ENCODE measurements at regions not wholly inside any gene's neighbourhood (a gene's known extent, or its start where the extent isn't known, plus 50 kb on each side); places are given as distances from the start of the nearest gene placed in this dataset.

DNA sequence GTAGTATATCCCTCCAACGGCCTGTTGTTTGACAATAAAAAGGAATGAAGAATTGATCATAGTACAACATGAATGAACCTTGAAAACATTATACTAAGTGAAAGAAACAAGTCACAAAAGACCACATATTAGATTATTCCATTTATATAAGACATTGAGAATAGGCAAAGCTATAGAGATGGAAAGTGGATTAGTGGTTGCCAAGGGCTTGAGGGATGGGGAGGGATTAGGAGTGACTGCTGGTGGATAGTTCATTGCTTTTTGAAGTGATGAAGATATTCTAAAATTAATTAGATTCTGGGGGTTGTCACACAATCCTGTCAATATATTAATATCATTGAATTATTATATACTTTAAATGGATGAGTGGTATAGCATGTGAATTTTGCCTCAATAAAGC lies 142.5 kb upstream of the DPT start (continued):
- TF ChIP-seq, protein P1, sequence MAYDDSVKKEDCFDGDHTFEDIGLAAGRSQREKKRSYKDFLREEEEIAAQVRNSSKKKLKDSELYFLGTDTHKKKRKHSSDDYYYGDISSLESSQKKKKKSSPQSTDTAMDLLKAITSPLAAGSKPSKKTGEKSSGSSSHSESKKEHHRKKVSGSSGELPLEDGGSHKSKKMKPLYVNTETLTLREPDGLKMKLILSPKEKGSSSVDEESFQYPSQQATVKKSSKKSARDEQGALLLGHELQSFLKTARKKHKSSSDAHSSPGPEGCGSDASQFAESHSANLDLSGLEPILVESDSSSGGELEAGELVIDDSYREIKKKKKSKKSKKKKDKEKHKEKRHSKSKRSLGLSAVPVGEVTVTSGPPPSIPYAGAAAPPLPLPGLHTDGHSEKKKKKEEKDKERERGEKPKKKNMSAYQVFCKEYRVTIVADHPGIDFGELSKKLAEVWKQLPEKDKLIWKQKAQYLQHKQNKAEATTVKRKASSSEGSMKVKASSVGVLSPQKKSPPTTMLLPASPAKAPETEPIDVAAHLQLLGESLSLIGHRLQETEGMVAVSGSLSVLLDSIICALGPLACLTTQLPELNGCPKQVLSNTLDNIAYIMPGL (CRISPR knock-in tag; IDR thresholded peaks at IDR 0.05), result no peak
- no peak for TF ChIP-seq FOXJ3 (CRISPR knock-in tag; IDR thresholded peaks at IDR 0.05; ENCODE audit: borderline replicate concordance)
- no peak for TF ChIP-seq FOXK1 (CRISPR knock-in tag; IDR thresholded peaks at IDR 0.05)

DNA sequence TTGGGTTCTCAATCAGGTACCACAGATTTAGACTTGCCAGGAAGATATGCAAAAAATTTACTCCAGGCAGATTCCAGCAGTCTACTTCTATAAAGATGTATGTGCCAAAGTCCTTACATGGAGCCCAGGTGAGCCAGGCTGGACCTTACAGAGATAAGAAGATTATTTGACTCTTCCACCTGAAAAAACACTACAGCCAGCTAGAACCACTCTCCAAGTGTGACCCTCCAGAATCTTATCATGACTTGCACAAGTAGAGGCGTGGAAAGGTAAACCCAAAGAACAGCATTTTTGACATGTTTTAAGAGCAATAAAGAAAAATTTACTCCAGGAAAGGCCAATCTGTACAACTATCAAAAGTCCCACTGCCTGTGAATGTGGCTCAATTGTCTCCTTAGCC lies 146.8 kb upstream of the DPT start:
- H3K27ac Mint-ChIP-seq, result no peak overlapping the region
- DNase-seq (ENCODE audit: low spot score), result no peak
- ATAC-seq, result no peak
- 0 out of 2 replicates have a peak, but pooled peaks cover 3% of the 10 kb centered on the region for H3K4me1 Mint-ChIP-seq
- no peak for TF ChIP-seq ZNF423 (CRISPR knock-in tag; IDR thresholded peaks at IDR 0.05)
- no peak for TF ChIP-seq OVOL2 (CRISPR knock-in tag; IDR thresholded peaks at IDR 0.05; ENCODE audit: borderline replicate concordance)
- TF ChIP-seq, protein P2, sequence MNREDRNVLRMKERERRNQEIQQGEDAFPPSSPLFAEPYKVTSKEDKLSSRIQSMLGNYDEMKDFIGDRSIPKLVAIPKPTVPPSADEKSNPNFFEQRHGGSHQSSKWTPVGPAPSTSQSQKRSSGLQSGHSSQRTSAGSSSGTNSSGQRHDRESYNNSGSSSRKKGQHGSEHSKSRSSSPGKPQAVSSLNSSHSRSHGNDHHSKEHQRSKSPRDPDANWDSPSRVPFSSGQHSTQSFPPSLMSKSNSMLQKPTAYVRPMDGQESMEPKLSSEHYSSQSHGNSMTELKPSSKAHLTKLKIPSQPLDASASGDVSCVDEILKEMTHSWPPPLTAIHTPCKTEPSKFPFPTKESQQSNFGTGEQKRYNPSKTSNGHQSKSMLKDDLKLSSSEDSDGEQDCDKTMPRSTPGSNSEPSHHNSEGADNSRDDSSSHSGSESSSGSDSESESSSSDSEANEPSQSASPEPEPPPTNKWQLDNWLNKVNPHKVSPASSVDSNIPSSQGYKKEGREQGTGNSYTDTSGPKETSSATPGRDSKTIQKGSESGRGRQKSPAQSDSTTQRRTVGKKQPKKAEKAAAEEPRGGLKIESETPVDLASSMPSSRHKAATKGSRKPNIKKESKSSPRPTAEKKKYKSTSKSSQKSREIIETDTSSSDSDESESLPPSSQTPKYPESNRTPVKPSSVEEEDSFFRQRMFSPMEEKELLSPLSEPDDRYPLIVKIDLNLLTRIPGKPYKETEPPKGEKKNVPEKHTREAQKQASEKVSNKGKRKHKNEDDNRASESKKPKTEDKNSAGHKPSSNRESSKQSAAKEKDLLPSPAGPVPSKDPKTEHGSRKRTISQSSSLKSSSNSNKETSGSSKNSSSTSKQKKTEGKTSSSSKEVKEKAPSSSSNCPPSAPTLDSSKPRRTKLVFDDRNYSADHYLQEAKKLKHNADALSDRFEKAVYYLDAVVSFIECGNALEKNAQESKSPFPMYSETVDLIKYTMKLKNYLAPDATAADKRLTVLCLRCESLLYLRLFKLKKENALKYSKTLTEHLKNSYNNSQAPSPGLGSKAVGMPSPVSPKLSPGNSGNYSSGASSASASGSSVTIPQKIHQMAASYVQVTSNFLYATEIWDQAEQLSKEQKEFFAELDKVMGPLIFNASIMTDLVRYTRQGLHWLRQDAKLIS (CRISPR knock-in tag; IDR thresholded peaks at IDR 0.05; ENCODE audit: borderline replicate concordance), result no peak
- TF ChIP-seq ZBTB21 (CRISPR knock-in tag; IDR thresholded peaks at IDR 0.05; ENCODE audit: borderline replicate concordance), result no peak
- TF ChIP-seq, protein P1 (CRISPR knock-in tag; IDR thresholded peaks at IDR 0.05), result no peak
- no peaks in the 10 kb centered on the region for H3K36me3 Mint-ChIP-seq
- H3K4me3 Mint-ChIP-seq, result no peak overlapping the region
- POLR2A ChIA-PET, result no interaction called here
- no peaks in the 10 kb centered on the region for H3K27me3 Mint-ChIP-seq (ENCODE audit: low read depth)
- peaks cover 14% of the 10 kb centered on the region for H3K9me3 Mint-ChIP-seq
- CTCF ChIA-PET, result no interaction called here

DNA sequence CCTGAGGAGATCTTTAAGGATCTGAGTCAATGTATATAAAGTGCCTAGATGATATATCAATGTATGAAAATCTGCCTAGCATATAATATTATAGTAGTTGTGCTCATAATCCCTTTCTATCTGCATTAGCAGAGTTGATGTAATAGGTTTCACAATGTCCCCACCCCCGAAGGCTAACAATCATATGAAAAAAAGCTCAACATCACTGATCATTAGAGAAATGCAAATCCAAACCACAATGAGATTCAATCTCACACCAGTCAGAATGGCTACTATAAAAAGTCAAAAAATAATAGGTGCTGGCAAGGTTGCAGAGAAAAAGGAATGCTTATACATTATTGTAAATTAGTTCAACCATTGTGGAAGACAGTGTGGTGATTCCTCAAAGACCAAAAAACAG lies 147.8 kb upstream of the DPT start:
- CTCF ChIA-PET, result no interaction called here
- Mint-ChIP-seq H3K27me3 (ENCODE audit: low read depth) (no peaks in the 10 kb centered on the region), H3K9me3 (peaks cover 14% of the 10 kb centered on the region), H3K4me1 (peaks cover 8% of the 10 kb centered on the region), H3K4me3 (no peak overlapping the region), H3K27ac (no peak overlapping the region), H3K36me3 (no peaks in the 10 kb centered on the region)
- DNase-seq (ENCODE audit: low spot score), result no peak
- no peak for ATAC-seq
- POLR2A ChIA-PET, result no interaction called here
- TF ChIP-seq GRHL2 (CRISPR knock-in tag; IDR thresholded peaks at IDR 0.05; ENCODE audit: insufficient replicate concordance, severe bottlenecking) (no peak), TP53 (CRISPR knock-in tag; IDR thresholded peaks at IDR 0.05) (no peak), RELA (CRISPR knock-in tag; IDR thresholded peaks at IDR 0.05; ENCODE audit: borderline replicate concordance) (no peak), ZNF121 (CRISPR knock-in tag; IDR thresholded peaks at IDR 0.05) (no peak), MXD4 (CRISPR knock-in tag; IDR thresholded peaks at IDR 0.05; ENCODE audit: borderline replicate concordance) (no peak), ATF1 (CRISPR knock-in tag; IDR thresholded peaks at IDR 0.05) (no peak), ETV6 (CRISPR knock-in tag; IDR thresholded peaks at IDR 0.05) (no peak)
- TF ChIP-seq, protein P3, sequence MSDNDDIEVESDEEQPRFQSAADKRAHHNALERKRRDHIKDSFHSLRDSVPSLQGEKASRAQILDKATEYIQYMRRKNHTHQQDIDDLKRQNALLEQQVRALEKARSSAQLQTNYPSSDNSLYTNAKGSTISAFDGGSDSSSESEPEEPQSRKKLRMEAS (CRISPR knock-in tag; IDR thresholded peaks at IDR 0.05), result no peak
- TF ChIP-seq, protein P4, sequence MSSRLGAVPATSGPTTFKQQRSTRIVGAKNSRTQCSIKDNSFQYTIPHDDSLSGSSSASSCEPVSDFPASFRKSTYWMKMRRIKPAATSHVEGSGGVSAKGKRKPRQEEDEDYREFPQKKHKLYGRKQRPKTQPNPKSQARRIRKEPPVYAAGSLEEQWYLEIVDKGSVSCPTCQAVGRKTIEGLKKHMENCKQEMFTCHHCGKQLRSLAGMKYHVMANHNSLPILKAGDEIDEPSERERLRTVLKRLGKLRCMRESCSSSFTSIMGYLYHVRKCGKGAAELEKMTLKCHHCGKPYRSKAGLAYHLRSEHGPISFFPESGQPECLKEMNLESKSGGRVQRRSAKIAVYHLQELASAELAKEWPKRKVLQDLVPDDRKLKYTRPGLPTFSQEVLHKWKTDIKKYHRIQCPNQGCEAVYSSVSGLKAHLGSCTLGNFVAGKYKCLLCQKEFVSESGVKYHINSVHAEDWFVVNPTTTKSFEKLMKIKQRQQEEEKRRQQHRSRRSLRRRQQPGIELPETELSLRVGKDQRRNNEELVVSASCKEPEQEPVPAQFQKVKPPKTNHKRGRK (CRISPR knock-in tag; IDR thresholded peaks at IDR 0.05; ENCODE audit: borderline replicate concordance), result no peak
- TF ChIP-seq, protein P5, sequence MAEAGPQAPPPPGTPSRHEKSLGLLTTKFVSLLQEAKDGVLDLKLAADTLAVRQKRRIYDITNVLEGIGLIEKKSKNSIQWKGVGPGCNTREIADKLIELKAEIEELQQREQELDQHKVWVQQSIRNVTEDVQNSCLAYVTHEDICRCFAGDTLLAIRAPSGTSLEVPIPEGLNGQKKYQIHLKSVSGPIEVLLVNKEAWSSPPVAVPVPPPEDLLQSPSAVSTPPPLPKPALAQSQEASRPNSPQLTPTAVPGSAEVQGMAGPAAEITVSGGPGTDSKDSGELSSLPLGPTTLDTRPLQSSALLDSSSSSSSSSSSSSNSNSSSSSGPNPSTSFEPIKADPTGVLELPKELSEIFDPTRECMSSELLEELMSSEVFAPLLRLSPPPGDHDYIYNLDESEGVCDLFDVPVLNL (CRISPR knock-in tag; IDR thresholded peaks at IDR 0.05; ENCODE audit: borderline replicate concordance, low read depth), result no peak
- TF ChIP-seq, protein P6, sequence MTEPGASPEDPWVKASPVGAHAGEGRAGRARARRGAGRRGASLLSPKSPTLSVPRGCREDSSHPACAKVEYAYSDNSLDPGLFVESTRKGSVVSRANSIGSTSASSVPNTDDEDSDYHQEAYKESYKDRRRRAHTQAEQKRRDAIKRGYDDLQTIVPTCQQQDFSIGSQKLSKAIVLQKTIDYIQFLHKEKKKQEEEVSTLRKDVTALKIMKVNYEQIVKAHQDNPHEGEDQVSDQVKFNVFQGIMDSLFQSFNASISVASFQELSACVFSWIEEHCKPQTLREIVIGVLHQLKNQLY (CRISPR knock-in tag; IDR thresholded peaks at IDR 0.05), result no peak
- TF ChIP-seq, protein P7, sequence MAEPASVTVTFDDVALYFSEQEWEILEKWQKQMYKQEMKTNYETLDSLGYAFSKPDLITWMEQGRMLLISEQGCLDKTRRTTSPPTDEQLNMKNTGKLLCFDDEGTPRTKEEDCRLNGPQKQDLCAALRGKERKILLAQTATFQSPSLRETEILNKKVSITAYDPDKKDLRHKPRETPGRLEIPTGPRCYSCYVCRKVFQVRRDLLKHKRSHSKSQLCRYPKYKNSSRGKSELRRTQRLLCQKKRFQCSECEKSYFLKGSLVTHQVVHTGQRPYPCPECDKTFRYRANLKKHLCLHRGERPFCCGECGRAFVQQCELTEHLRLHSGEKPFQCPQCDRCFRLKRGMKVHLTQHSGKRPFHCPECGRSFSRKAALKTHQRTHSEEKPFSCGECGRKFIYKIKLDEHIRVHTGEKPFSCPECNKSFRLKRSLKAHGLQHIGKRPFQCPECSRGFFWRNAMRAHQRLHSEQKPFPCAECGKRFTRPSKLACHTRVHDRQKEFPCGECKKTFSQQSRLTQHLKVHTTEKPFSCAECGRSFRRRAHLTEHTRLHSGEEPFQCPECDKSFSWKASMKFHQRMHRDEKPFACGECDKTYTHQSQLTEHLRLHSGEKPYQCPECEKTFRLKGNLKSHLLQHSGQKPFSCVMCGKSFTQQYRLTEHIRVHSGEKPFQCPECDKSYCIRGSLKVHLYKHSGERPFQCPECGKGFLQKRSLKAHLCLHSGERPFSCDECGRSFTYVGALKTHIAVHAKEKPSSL (CRISPR knock-in tag; conservative IDR thresholded peaks at IDR 0.05), result no peak
